Kidney (tissue), 13 donors: ENCODE measurements at regions not wholly inside any gene's neighbourhood (a gene's known extent, or its start where the extent isn't known, plus 50 kb on each side); places are given as distances from the start of the nearest gene placed in this dataset.

Experiments used
- DNase-seq, 5 donors: peaks; one replicate each; pipeline ENCODE4 v3.0.0-alpha.2; 2013 to 2020
- FAIRE-seq: peaks from 2 replicates; lab custom pipeline; 2012; peaks lifted over from hg19 to GRCh38; lab: Jason Lieb, UNC
- H3K27ac ChIP-seq, 2 donors: one replicate each; pipeline ENCODE4 v1.7.0; 2013; ENCODE audit warnings: low read depth in 2 of 2, low read length in 2 of 2, inconsistent platforms in 1 of 2
- H3K27me3 ChIP-seq: one replicate; pipeline ENCODE4 v1.7.1; 2013; ENCODE audit warnings: low read length, inconsistent platforms; ENCODE audit not compliant: control insufficient read depth, insufficient read depth
- H3K36me3 ChIP-seq, 3 donors: one replicate each; pipeline versions ENCODE4 v1.7.0 to v1.7.1; 2013; ENCODE audit warnings: low read length in 3 of 3, control low read depth in 1 of 3, inconsistent platforms in 1 of 3; ENCODE audit not compliant: insufficient read depth in 3 of 3, control insufficient read depth in 2 of 3
- H3K4me1 ChIP-seq, 3 donors: one replicate each; pipeline versions ENCODE4 v1.7.0 to v1.7.1; 2013; ENCODE audit warnings: low read length in 3 of 3, inconsistent platforms in 1 of 3, low read depth in 1 of 3; ENCODE audit not compliant: control insufficient read depth in 2 of 3, insufficient read depth in 2 of 3
- H3K4me3 ChIP-seq, 3 donors: one replicate each; pipeline versions ENCODE4 v1.7.0 to v1.8.1; 2013; ENCODE audit warnings: low read length in 3 of 3, control low read depth in 1 of 3, inconsistent platforms in 1 of 3
- H3K9ac ChIP-seq, 3 donors: one replicate each; pipeline versions ENCODE4 v1.7.0 to v1.7.1; 2013; ENCODE audit warnings: low read length in 3 of 3, control low read depth in 1 of 3, inconsistent platforms in 1 of 3
- H3K9me3 ChIP-seq, 3 donors: one replicate each; pipeline versions ENCODE4 v1.7.0 to v1.7.1; 2013; ENCODE audit warnings: low read length in 3 of 3, control low read depth in 1 of 3, inconsistent platforms in 1 of 3; ENCODE audit not compliant: control insufficient read depth in 2 of 3, insufficient read depth in 1 of 3
- intact Hi-C: fragments of 100-400 bp; cut with DNase I; formaldehyde crosslinking; loops from one replicate; pipeline ENCODE4 v1.11.1; 2022
- TF ChIP-seq, protein P1 (sequence below): IDR thresholded peaks from 3 replicates; pipeline ENCODE4 v1.5.1; 2012; ENCODE audit warnings: mild to moderate bottlenecking, moderate library complexity, borderline replicate concordance; ENCODE audit not compliant: insufficient read depth; ENCODE audit errors: extremely low read depth
- donor health status: control.
- donor health status: control.
- donor health status: control.
- donor health status: control.
- donor health status: control.
- donor health status: DM: yes; HTN: yes; CAD: no.
- donor health status: Normal renal cell carcinoma (clear cell type).

DNA sequence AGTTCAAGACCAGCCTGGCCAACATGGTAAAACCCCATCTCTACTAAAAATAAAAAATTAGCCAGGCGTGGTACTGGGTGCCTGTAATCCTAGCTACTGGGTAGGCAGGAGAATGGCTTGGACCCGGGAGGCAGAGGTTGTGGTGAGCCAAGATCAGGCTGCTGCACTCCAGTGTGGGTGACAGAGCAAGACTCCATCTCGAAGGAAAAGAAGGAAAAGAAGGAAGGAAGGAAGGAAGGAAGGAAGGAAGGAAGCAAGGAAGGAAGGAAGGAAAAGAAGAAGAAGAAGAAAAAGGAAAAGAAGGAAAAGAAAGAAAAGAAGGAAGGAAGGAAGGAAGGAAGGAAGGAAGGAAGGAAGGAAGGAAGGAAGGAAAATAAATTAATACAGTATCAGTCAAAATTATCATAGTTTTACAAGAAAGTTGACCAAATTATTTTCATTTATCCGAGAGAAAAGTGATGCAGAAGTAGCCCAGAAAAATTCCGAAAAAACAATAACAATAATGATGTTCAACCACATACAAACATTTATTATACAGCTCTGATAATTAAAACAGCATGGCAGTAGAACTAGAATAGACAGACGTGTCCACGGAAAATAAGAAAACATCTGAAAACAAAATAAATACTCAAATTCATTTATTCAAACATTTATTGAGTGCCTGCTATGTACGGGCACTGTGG lies 292.4 kb upstream of the MKLN1 start:
- no peaks in the 10 kb centered on the region for H3K9me3 ChIP-seq
- no peak overlapping the region for H3K4me3 ChIP-seq
- TF ChIP-seq, protein P1, sequence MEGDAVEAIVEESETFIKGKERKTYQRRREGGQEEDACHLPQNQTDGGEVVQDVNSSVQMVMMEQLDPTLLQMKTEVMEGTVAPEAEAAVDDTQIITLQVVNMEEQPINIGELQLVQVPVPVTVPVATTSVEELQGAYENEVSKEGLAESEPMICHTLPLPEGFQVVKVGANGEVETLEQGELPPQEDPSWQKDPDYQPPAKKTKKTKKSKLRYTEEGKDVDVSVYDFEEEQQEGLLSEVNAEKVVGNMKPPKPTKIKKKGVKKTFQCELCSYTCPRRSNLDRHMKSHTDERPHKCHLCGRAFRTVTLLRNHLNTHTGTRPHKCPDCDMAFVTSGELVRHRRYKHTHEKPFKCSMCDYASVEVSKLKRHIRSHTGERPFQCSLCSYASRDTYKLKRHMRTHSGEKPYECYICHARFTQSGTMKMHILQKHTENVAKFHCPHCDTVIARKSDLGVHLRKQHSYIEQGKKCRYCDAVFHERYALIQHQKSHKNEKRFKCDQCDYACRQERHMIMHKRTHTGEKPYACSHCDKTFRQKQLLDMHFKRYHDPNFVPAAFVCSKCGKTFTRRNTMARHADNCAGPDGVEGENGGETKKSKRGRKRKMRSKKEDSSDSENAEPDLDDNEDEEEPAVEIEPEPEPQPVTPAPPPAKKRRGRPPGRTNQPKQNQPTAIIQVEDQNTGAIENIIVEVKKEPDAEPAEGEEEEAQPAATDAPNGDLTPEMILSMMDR: no peak
- intact Hi-C loops: no loop called here
- H3K9ac ChIP-seq: no peak overlapping the region
- DNase-seq (no peak), FAIRE-seq (no peak)
- H3K36me3 ChIP-seq: peaks cover 0 to 5% (median 0%) of the 10 kb centered on the region in 3 donors
- H3K27ac ChIP-seq: no peak overlapping the region
- peaks cover 0 to 10% (median 3%) of the 10 kb centered on the region in 3 donors for H3K4me1 ChIP-seq
- H3K27me3 ChIP-seq: no peaks in the 10 kb centered on the region

DNA sequence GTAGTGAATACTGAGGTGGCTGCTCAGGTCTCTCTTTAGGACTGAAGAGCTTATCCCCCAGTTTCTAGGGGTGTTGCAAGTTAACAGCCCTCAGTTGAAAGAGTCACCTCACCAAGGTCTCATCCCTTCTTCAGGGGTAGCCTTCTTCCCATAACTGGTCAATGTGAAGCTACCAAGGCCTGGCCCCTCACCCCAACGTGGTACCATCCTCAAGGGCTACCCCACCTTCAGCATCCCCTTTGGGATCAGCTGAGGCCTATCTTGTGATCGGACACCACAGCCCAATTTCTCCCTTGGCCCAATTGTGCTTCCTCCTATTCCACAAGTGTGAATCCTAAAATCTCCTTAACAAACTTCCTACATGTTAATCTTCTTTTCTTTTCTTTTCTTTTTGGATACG lies 289.5 kb upstream of the MKLN1 start:
- Histone ChIP-seq H3K36me3 (peaks cover 0 to 5% (median 0%) of the 10 kb centered on the region in 3 donors), H3K27ac (no peak overlapping the region), H3K27me3 (no peaks in the 10 kb centered on the region), H3K4me3 (no peak overlapping the region), H3K4me1 (peaks cover 0 to 17% (median 3%) of the 10 kb centered on the region in 3 donors), H3K9ac (no peak overlapping the region), H3K9me3 (no peaks in the 10 kb centered on the region)
- FAIRE-seq (no peak), DNase-seq (no peak)
- TF ChIP-seq, protein P1: no peak
- intact Hi-C loops: no loop called here

GRCh38 chr7:131039355-131039762 lies 288.3 kb upstream of the MKLN1 start:
- intact Hi-C loops: no loop called here
- TF ChIP-seq, protein P1: no peak

More at GRCh38 chr7:131039355-131039762, 288.3 kb upstream of the MKLN1 start:
- Histone ChIP-seq H3K36me3 (peaks cover 0 to 2% (median 0%) of the 10 kb centered on the region in 3 donors), H3K9me3 (no peaks in the 10 kb centered on the region), H3K9ac (no peak overlapping the region), H3K27ac (peak overlapping the region in 1 of 2 donors; percentile 53), H3K27me3 (no peaks in the 10 kb centered on the region), H3K4me3 (no peak overlapping the region), H3K4me1 (peaks cover 0 to 13% (median 3%) of the 10 kb centered on the region in 3 donors)
- DNase-seq (no peak), FAIRE-seq (no peak)
